Neural progenitor cell (in vitro differentiated cells): ENCODE measurements at regions not wholly inside any gene's neighbourhood (a gene's known extent, or its start where the extent isn't known, plus 50 kb on each side); places are given as distances from the start of the nearest gene placed in this dataset.

Source experiments
- DNase-seq: peaks from one replicate; pipeline ENCODE4 v3.0.0-alpha.2; 2016; ENCODE audit warnings: low spot score
- H2AFZ ChIP-seq: fragments of 200-600 bp; sonication (generic); replicated peaks from 2 replicates; pipeline ENCODE4 v1.6.1; 2016; ENCODE audit warnings: antibody characterized with exemption
- H3F3A ChIP-seq: fragments of 200-600 bp; sonication (generic); 2 replicates; pipeline ENCODE4 v1.6.1; 2016; ENCODE audit warnings: antibody characterized with exemption, low read depth
- H3K27ac ChIP-seq: fragments of 200-600 bp; sonication (generic); 2 replicates; pipeline ENCODE4 v1.5.1; 2016; ENCODE audit warnings: mild to moderate bottlenecking
- H3K27me3 ChIP-seq: fragments of 200-600 bp; sonication (generic); 2 replicates; pipeline ENCODE4 v1.6.1; 2016; ENCODE audit warnings: mild to moderate bottlenecking, moderate library complexity
- H3K36me3 ChIP-seq: fragments of 200-600 bp; sonication (generic); 2 replicates; pipeline ENCODE4 v1.5.1; 2016
- H3K4me1 ChIP-seq: fragments of 200-600 bp; sonication (generic); 2 replicates; pipeline ENCODE4 v1.6.1; 2016; ENCODE audit warnings: mixed run types
- H3K4me2 ChIP-seq: fragments of 200-600 bp; sonication (generic); 2 replicates; pipeline ENCODE4 v1.6.1; 2016
- H3K4me3 ChIP-seq: fragments of 200-600 bp; sonication (generic); 2 replicates; pipeline ENCODE4 v1.5.1; 2016
- H3K79me2 ChIP-seq: fragments of 200-600 bp; sonication (generic); 2 replicates; pipeline ENCODE4 v1.6.1; 2016; ENCODE audit warnings: low read depth
- H3K9ac ChIP-seq: fragments of 200-600 bp; sonication (generic); 2 replicates; pipeline ENCODE4 v1.6.1; 2016
- H3K9me3 ChIP-seq: fragments of 200-600 bp; sonication (generic); 2 replicates; pipeline ENCODE4 v1.5.1; 2016; ENCODE audit warnings: low read depth
- H4K20me1 ChIP-seq: fragments of 200-600 bp; sonication (generic); 2 replicates; pipeline ENCODE4 v1.6.1; 2016; ENCODE audit warnings: low read depth
- H3K27ac Mint-ChIP-seq: 3 replicates; pipeline ENCODE4 v1.8.0; 2021; ENCODE audit warnings: mixed read lengths
- H3K27me3 Mint-ChIP-seq: 2 replicates; pipeline ENCODE4 v1.8.0; 2022; ENCODE audit warnings: low read depth, mild to moderate bottlenecking, inconsistent platforms, moderate library complexity, mixed read lengths; ENCODE audit not compliant: insufficient read depth
- H3K36me3 Mint-ChIP-seq: 3 replicates; pipeline ENCODE4 v1.8.0; 2021; ENCODE audit warnings: mixed read lengths
- H3K4me1 Mint-ChIP-seq: 3 replicates; pipeline ENCODE4 v1.8.0; 2021; ENCODE audit warnings: mixed read lengths
- H3K4me3 Mint-ChIP-seq: 3 replicates; pipeline ENCODE4 v1.8.0; 2021; ENCODE audit warnings: mild to moderate bottlenecking, moderate library complexity, mixed read lengths
- H3K9me3 Mint-ChIP-seq: 3 replicates; pipeline ENCODE4 v1.8.0; 2020; ENCODE audit warnings: mixed read lengths
- EZH2 ChIP-seq: fragments of 200-600 bp; sonication (generic); IDR thresholded peaks from 2 replicates; pipeline ENCODE4 v1.6.1; 2017; ENCODE audit warnings: antibody characterized with exemption, mild to moderate bottlenecking, moderate library complexity
- EZH2phosphoT487 ChIP-seq: fragments of 200-600 bp; sonication (generic); IDR thresholded peaks from 2 replicates; pipeline ENCODE4 v1.6.1; 2017; ENCODE audit warnings: antibody characterized with exemption
- TF ChIP-seq, protein P1 (sequence below): fragments of 200-600 bp; sonication (generic); IDR thresholded peaks from 2 replicates; pipeline ENCODE4 v1.5.1; 2017; ENCODE audit warnings: antibody characterized with exemption, mild to moderate bottlenecking

DNA sequence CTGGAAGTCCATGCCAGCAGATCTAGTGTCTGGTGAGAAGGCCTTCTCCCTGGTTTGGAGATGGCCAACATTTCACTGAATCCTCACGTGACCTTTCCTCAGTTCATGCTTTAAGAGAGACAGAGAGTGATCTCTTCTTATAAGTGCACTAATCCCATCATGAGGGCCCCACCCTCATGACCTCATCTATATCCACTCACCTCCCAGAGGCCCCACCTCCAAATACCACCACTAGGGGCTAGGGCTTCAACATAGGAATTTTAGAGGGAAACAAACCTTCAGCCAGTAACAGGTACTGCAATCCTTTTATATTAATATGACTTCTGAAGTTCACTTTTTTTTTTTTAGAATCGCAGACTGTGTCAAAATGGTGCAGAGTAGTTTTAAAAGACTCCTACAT, 496.9 kb upstream of the ADAMTS16 start:
- TF ChIP-seq EZH2 (no peak), EZH2phosphoT487 (no peak)
- TF ChIP-seq, protein P1, sequence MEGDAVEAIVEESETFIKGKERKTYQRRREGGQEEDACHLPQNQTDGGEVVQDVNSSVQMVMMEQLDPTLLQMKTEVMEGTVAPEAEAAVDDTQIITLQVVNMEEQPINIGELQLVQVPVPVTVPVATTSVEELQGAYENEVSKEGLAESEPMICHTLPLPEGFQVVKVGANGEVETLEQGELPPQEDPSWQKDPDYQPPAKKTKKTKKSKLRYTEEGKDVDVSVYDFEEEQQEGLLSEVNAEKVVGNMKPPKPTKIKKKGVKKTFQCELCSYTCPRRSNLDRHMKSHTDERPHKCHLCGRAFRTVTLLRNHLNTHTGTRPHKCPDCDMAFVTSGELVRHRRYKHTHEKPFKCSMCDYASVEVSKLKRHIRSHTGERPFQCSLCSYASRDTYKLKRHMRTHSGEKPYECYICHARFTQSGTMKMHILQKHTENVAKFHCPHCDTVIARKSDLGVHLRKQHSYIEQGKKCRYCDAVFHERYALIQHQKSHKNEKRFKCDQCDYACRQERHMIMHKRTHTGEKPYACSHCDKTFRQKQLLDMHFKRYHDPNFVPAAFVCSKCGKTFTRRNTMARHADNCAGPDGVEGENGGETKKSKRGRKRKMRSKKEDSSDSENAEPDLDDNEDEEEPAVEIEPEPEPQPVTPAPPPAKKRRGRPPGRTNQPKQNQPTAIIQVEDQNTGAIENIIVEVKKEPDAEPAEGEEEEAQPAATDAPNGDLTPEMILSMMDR: no peak

DNA sequence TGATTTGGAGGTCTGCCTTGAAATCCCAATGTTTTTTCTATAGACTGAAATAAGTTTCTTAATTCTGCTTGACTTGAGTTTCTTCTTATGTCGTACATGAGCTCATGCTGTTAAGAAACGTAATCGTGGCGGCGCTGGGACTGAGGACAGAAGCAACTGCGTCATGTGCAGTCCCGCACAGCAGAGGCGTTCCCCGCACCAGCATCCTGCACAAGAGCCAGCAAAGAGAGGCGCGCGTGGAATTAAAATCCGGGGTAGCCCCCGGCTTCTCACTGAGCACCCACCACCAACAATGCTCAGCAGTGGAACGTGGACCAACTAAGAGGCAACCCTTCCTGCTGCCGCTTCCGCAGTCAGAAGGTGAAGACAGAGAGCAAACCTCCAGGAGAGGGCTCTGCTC, 496.2 kb upstream of the ADAMTS16 start:
- Histone ChIP-seq H3K27me3 (no peaks in the 10 kb centered on the region), H4K20me1 (no peaks in the 10 kb centered on the region), H2AFZ (no peak overlapping the region), H3K36me3 (no peaks in the 10 kb centered on the region), H3K27ac (no peak overlapping the region), H3K79me2 (no peaks in the 10 kb centered on the region), H3K9ac (no peak overlapping the region), H3K4me2 (no peak overlapping the region), H3K9me3 (no peaks in the 10 kb centered on the region), H3K4me3 (no peak overlapping the region), H3F3A (peaks cover 2% of the 10 kb centered on the region), H3K4me1 (peaks cover 5% of the 10 kb centered on the region)
- no peaks in the 10 kb centered on the region for H3K9me3 Mint-ChIP-seq
- no peak for DNase-seq
- TF ChIP-seq EZH2: no peak
- TF ChIP-seq, protein P1: no peak
- TF ChIP-seq EZH2phosphoT487: no peak
- peaks cover 12% of the 10 kb centered on the region for H3K4me1 Mint-ChIP-seq
- H3K27me3 Mint-ChIP-seq: no peaks in the 10 kb centered on the region
- no peaks in the 10 kb centered on the region for H3K36me3 Mint-ChIP-seq
- no peak overlapping the region for H3K4me3 Mint-ChIP-seq
- no peak overlapping the region for H3K27ac Mint-ChIP-seq

More for the DNA sequence above, 496.9 kb upstream of the ADAMTS16 start:
- H3K4me2 ChIP-seq: no peak overlapping the region
- no peaks in the 10 kb centered on the region for H3K27me3 ChIP-seq
- no peaks in the 10 kb centered on the region for H4K20me1 ChIP-seq
- H2AFZ ChIP-seq: no peak overlapping the region
- no peak overlapping the region for H3K9ac ChIP-seq
- no peaks in the 10 kb centered on the region for H3K36me3 ChIP-seq
- no peaks in the 10 kb centered on the region for H3K9me3 ChIP-seq
- no peaks in the 10 kb centered on the region for H3K79me2 ChIP-seq
- H3K27ac ChIP-seq: no peak overlapping the region
- Mint-ChIP-seq H3K27ac (no peak overlapping the region), H3K36me3 (no peaks in the 10 kb centered on the region), H3K27me3 (no peaks in the 10 kb centered on the region), H3K4me3 (no peak overlapping the region), H3K4me1 (peaks cover 12% of the 10 kb centered on the region), H3K9me3 (no peaks in the 10 kb centered on the region)
- H3F3A ChIP-seq: peaks cover 2% of the 10 kb centered on the region
- no peak for DNase-seq
- peaks cover 5% of the 10 kb centered on the region for H3K4me1 ChIP-seq
- H3K4me3 ChIP-seq: no peak overlapping the region

DNA sequence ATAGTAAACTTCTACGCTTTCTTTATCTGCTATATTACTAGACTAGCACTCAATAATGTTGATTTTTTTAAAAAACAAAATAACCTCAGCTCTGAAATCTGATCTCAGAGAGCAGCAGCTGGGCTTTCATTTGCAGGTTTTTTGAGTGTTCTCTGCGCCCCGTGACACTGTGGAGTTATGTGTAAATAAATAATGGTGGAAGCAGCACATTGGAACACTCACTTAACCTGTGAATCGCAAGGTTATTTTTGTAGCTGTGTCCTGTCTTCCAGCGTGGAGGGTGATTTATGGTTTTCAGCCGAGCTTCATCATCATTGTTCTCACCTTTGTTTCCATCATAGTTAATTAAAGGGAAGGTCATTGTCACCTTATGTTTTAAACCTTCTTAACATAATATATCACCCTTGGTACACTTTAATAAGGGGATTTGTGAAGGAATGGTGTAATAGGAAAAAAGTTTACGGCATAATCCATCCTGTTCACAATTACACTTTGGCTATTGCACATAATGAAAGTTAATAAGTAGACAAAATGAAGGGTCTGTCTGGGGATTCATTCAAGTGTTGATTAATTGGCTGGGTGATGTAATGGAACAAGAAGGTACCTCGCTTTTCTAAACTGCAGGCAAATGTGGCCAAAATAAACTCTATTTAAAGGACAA, 493.3 kb upstream of the ADAMTS16 start:
- DNase-seq: no peak

More for the DNA sequence above, 493.3 kb upstream of the ADAMTS16 start:
- Histone ChIP-seq H3K4me3 (no peak overlapping the region), H3F3A (no peaks in the 10 kb centered on the region), H3K27ac (no peak overlapping the region), H3K79me2 (no peaks in the 10 kb centered on the region), H3K36me3 (no peaks in the 10 kb centered on the region), H3K4me2 (no peak overlapping the region), H2AFZ (no peak overlapping the region), H3K4me1 (no peaks in the 10 kb centered on the region), H3K9me3 (no peaks in the 10 kb centered on the region), H4K20me1 (no peaks in the 10 kb centered on the region), H3K27me3 (no peaks in the 10 kb centered on the region), H3K9ac (no peak overlapping the region)
- Mint-ChIP-seq H3K27ac (no peak overlapping the region), H3K9me3 (no peaks in the 10 kb centered on the region), H3K27me3 (no peaks in the 10 kb centered on the region), H3K4me1 (peaks cover 3% of the 10 kb centered on the region), H3K36me3 (no peaks in the 10 kb centered on the region), H3K4me3 (no peak overlapping the region)
- TF ChIP-seq EZH2phosphoT487 (no peak), EZH2 (no peak)
- TF ChIP-seq, protein P1: no peak
